CD4-positive, alpha-beta T cell (primary cell): ENCODE measurements at regions not wholly inside any gene's neighbourhood (a gene's known extent, or its start where the extent isn't known, plus 50 kb on each side); places are given as distances from the start of the nearest gene placed in this dataset.

ENCODE experiments used
- ATAC-seq: fragments of 200-7000 bp; cut with Tn5 transposase; one replicate; pipeline ENCODE4 v1.10.0; 2022; ENCODE audit warnings: mild to moderate bottlenecking; ENCODE audit not compliant: poor library complexity
- CTCF ChIA-PET: fragments of 350-600 bp; sonication (Branson Sonifier 250); formaldehyde crosslinking; loops from one replicate; lab custom pipeline; 2021; ENCODE audit warnings: antibody characterized with exemption, inconsistent platforms; lab: Charles Lee
- POLR2A ChIA-PET: fragments of 350-600 bp; sonication (Branson Sonifier 250); formaldehyde crosslinking; loops from one replicate; lab custom pipeline; 2021; ENCODE audit warnings: antibody characterized with exemption, inconsistent platforms; lab: Charles Lee
- DNase-seq, 14 experiments: peaks; one replicate each; pipeline ENCODE4 v3.0.0-alpha.2; 2013 to 2020; ENCODE audit warnings: mixed read lengths in 2 of 14
- H3K27ac ChIP-seq, 2 donors: one replicate each; pipeline versions ENCODE4 v1.5.1 to v1.7.0; 2013; ENCODE audit warnings: low read length in 2 of 2, low read depth in 1 of 2, mild to moderate bottlenecking in 1 of 2
- H3K27me3 ChIP-seq, 2 experiments: 1 replicate in 1 of 2; 2 replicates in 1 of 2; pipeline versions ENCODE4 v1.6.1 to v1.7.0; 2013; ENCODE audit warnings: low read length in 2 of 2, control low read depth in 1 of 2, mild to moderate bottlenecking in 1 of 2, moderate library complexity in 1 of 2; ENCODE audit not compliant: insufficient read depth in 2 of 2, control insufficient read depth in 1 of 2
- H3K36me3 ChIP-seq: one replicate; pipeline ENCODE4 v1.6.1; 2013; ENCODE audit warnings: low read length, control low read depth; ENCODE audit not compliant: insufficient read depth
- H3K4me1 ChIP-seq: one replicate; pipeline ENCODE4 v1.6.1; 2013; ENCODE audit warnings: low read length, control low read depth; ENCODE audit not compliant: insufficient read depth
- H3K4me3 ChIP-seq: one replicate; pipeline ENCODE4 v1.5.1; 2013; ENCODE audit warnings: mild to moderate bottlenecking, low read length, moderate library complexity
- H3K9me3 ChIP-seq, 2 experiments: 1 replicate in 1 of 2; 2 replicates in 1 of 2; pipeline versions ENCODE4 v1.6.1 to v1.7.0; 2013; ENCODE audit warnings: low read length in 2 of 2, mild to moderate bottlenecking in 2 of 2, control low read depth in 1 of 2, moderate library complexity in 1 of 2; ENCODE audit not compliant: control insufficient read depth in 1 of 2, insufficient read depth in 1 of 2
- H3K27ac Mint-ChIP-seq: one replicate; pipeline ENCODE4 v1.8.0; 2020; ENCODE audit warnings: mixed read lengths
- H3K27me3 Mint-ChIP-seq: one replicate; pipeline ENCODE4 v1.8.0; 2021; ENCODE audit warnings: mixed read lengths
- H3K36me3 Mint-ChIP-seq: one replicate; pipeline ENCODE4 v1.8.0; 2021; ENCODE audit warnings: low read depth, mixed read lengths
- H3K4me1 Mint-ChIP-seq: one replicate; pipeline ENCODE4 v1.8.0; 2021; ENCODE audit warnings: low read depth, mixed read lengths
- H3K4me3 Mint-ChIP-seq: one replicate; pipeline ENCODE4 v1.8.0; 2020; ENCODE audit warnings: mild to moderate bottlenecking, mixed read lengths
- H3K9me3 Mint-ChIP-seq: one replicate; pipeline ENCODE4 v1.8.0; 2020; ENCODE audit warnings: mixed read lengths
- intact Hi-C, 2 experiments: fragments of 100-400 bp; cut with DNase I in 1 of 2; cut with micrococcal nuclease in 1 of 2; formaldehyde crosslinking; loops; one replicate each; pipeline versions ENCODE4 v1.15.1 to v1.9.0; 2023 to 2025; cut with DNase I, micrococcal nuclease
- TF ChIP-seq, protein P1 (sequence below): fragments of 200-600 bp; IDR thresholded peaks from one replicate; pipeline ENCODE4 v1.8.0; 2022; ENCODE audit warnings: antibody characterized with exemption, mild to moderate bottlenecking

GRCh38 chr14:39853441-39853840 is 421.2 kb upstream of the FBXO33 start:
- H3K27me3 Mint-ChIP-seq, result no peaks in the 10 kb centered on the region
- Histone ChIP-seq H3K27ac (no peak overlapping the region), H3K36me3 (no peaks in the 10 kb centered on the region), H3K9me3 (no peaks in the 10 kb centered on the region), H3K4me3 (no peak overlapping the region), H3K27me3 (no peaks in the 10 kb centered on the region), H3K4me1 (no peaks in the 10 kb centered on the region)
- H3K4me1 Mint-ChIP-seq, result no peaks in the 10 kb centered on the region
- H3K36me3 Mint-ChIP-seq, result no peaks in the 10 kb centered on the region
- DNase-seq (no peak), ATAC-seq (no peak)
- TF ChIP-seq, protein P1, sequence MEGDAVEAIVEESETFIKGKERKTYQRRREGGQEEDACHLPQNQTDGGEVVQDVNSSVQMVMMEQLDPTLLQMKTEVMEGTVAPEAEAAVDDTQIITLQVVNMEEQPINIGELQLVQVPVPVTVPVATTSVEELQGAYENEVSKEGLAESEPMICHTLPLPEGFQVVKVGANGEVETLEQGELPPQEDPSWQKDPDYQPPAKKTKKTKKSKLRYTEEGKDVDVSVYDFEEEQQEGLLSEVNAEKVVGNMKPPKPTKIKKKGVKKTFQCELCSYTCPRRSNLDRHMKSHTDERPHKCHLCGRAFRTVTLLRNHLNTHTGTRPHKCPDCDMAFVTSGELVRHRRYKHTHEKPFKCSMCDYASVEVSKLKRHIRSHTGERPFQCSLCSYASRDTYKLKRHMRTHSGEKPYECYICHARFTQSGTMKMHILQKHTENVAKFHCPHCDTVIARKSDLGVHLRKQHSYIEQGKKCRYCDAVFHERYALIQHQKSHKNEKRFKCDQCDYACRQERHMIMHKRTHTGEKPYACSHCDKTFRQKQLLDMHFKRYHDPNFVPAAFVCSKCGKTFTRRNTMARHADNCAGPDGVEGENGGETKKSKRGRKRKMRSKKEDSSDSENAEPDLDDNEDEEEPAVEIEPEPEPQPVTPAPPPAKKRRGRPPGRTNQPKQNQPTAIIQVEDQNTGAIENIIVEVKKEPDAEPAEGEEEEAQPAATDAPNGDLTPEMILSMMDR, result no peak
- peaks cover 3% of the 10 kb centered on the region for H3K9me3 Mint-ChIP-seq
- no peak overlapping the region for H3K27ac Mint-ChIP-seq
- H3K4me3 Mint-ChIP-seq, result no peak overlapping the region
- POLR2A ChIA-PET, result no interaction called here
- intact Hi-C loops, result no loop called here
- CTCF ChIA-PET, result no interaction called here

- H3K4me3 Mint-ChIP-seq, result no peak overlapping the region
- no peaks in the 10 kb centered on the region for H3K36me3 ChIP-seq
- ChIA-PET POLR2A (no interaction called here), CTCF (no interaction called here)
- H3K27me3 Mint-ChIP-seq, result no peaks in the 10 kb centered on the region
- H3K9me3 ChIP-seq, result no peaks in the 10 kb centered on the region
- no peak overlapping the region for H3K27ac ChIP-seq
- ATAC-seq (no peak), DNase-seq (no peak)
- no peak overlapping the region for H3K27ac Mint-ChIP-seq
- TF ChIP-seq, protein P1, result no peak
- H3K4me1 Mint-ChIP-seq, result no peaks in the 10 kb centered on the region
- no peaks in the 10 kb centered on the region for H3K27me3 ChIP-seq
- intact Hi-C loops, result no loop called here
- H3K4me3 ChIP-seq, result no peak overlapping the region
- H3K9me3 Mint-ChIP-seq, result peaks cover 3% of the 10 kb centered on the region
- no peaks in the 10 kb centered on the region for H3K36me3 Mint-ChIP-seq
- H3K4me1 ChIP-seq, result no peaks in the 10 kb centered on the region
These were observed 419.0 kb upstream of the FBXO33 start for GRCh38 chr14:39851202-39851601.

DNA sequence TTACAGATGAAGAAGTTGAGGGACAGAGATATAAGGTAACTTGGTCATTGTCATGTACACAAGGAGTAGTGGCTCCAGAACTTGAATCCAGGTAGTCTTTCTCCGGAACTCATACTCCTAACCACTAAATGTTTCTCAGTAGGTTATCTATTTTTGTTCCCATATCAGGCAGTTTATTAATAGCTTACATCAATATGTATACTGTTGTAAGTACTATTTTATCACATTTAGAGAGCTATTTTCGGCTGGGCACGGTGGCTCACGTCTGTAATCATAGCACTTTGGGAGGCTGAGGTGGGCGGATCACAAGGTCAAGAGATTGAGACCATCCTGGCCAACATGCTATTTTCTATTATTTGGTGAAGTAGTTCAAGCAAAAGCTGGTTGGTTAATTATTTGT is 415.6 kb upstream of the FBXO33 start:
- Histone ChIP-seq H3K4me1 (no peaks in the 10 kb centered on the region), H3K36me3 (no peaks in the 10 kb centered on the region), H3K9me3 (peaks cover 0 to 4% of the 10 kb centered on the region in 2 experiments), H3K27me3 (no peaks in the 10 kb centered on the region), H3K27ac (no peak overlapping the region), H3K4me3 (no peak overlapping the region)
- ATAC-seq (no peak), DNase-seq (no peak)
- H3K27ac Mint-ChIP-seq, result no peak overlapping the region
- ChIA-PET CTCF (no interaction called here), POLR2A (no interaction called here)
- no peaks in the 10 kb centered on the region for H3K36me3 Mint-ChIP-seq
- TF ChIP-seq, protein P1, result no peak
- H3K9me3 Mint-ChIP-seq, result peaks cover 3% of the 10 kb centered on the region
- no peak overlapping the region for H3K4me3 Mint-ChIP-seq
- H3K27me3 Mint-ChIP-seq, result no peaks in the 10 kb centered on the region
- intact Hi-C loops, result no loop called here
- H3K4me1 Mint-ChIP-seq, result no peaks in the 10 kb centered on the region
